ENCODE measurements at regions not wholly inside any gene's neighbourhood (a gene's known extent, or its start where the extent isn't known, plus 50 kb on each side); places are given as distances from the start of the nearest gene placed in this dataset.
"Not testable (repeated sequence)": the region's sequence is repeated elsewhere in the genome, so short reads cannot be mapped to it uniquely, and the experiment has no call there.

DNA sequence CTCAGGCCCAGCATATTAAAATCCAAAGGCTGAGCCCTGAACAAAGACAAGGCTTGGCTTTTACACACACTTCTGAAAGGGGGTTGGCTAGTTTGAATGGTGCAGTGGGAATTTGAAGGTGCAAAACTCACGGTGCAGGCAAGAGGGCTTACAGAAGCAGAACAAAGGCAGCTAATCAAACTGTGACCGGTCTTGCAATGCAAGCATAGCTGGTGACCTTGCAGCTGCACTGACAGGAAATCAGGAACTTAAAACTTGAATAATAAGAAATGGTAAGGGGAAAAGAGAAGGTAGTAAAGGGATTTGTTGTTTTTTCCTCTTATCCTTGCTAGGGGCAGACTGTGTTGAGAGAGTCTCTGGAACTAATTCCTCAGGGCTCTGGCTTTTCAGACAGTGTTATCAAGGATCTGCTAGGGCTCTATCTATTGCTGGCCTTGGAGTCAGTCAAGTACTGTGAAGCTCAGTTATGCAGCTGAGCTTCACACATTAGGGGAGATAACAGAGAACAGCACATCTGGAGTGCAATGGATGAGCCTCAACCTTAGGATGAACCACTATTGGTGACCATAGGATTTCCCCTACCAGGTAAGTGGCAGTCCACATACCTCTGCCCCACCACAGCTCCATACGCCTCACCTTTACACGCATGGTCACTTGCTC is 97.6 kb downstream of the PPIAL4G start:
- DNase-seq, result no peak

GRCh38 chr1:148383966-148384365 is 99.1 kb downstream of the PPIAL4G start:
- DNase-seq, result peak; percentile 36

DNA sequence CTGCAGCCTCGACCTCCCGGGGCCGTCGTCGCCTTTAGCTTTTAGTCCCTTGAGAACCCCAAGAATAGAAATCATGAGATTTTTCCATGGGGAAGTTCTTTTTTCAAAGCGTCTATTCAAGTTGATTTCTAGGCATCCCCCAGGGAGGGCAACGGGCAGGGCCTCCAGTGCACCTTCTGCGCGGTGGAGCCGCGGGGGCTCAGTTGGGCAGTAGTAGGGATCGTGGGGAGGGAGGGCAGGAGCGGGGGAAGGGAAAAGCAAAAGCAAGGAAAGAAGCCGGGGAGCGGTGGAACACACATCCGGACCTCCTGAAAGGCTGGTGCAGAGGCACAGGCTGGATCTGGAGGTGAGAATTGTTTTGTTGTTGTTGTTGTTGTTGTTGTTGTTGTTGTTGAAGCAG is 103.4 kb downstream of the PPIAL4G start:
- no peak for DNase-seq

GRCh38 chr1:148379170-148379500 is 104.0 kb downstream of the PPIAL4G start:
- no peak for DNase-seq

GRCh38 chr1:148377992-148378391 is 105.1 kb downstream of the PPIAL4G start:
- DNase-seq, result not testable (repeated sequence)

GRCh38 chr1:148377045-148377444 is 106.1 kb downstream of the PPIAL4G start:
- DNase-seq, result not testable (repeated sequence)

- DNase-seq, result no peak
Measured at GRCh38 chr1:148374101-148374500, 109.0 kb downstream of the PPIAL4G start.

DNA sequence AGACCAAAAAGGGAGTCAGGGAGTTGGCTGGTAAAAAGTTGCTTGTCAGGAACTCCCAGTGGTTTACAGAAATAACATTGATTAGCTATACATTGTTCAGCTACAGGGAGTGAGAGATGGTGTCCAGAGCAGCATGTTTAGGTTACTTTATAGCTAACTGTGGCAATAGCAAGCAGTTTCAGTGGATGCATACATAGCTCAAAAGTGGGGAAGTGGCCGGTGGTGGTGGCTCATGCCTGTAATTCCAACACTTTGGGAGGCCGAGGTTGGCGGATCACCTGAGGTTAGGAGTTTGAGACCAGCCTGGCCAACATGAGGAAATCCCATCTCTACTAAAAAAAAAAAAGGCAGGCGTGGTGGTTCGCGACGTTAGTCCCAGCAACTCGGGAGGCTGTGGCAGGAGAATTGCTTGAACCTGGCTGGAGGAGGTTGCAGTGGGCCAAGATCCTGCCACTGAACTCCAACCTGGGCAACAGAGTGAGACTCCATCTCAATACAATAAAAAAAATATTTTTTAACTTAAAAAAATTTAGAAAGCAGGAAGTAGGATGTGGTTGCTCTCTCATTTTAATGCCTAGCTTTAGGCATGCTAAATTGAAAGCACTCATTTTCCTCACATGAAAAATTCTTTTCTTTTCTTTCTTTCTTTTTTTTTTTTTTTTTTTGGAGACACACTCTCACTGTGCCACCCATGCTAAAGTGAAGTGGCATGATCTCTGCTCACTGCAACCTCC is 109.7 kb downstream of the PPIAL4G start:
- no peak for DNase-seq

DNA sequence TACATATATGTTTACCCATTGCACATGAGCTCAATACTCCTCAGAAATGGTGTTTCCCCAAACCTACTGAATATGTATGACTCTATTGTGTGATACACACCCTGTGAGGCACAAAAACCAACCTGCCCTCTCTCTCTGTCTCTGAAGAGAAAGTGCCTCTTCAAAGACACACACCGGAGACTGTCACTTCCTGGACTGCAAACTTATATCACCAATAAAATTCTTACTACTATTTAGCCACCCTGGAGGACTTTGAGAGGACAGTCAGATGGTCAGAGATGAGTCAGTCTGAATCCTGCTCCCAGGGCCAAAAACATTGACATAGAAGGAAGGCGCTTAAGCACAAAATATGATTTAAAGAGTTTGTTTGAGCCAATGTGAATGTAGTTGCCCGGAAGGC is 110.4 kb downstream of the PPIAL4G start:
- DNase-seq, result peak; percentile 54

DNA sequence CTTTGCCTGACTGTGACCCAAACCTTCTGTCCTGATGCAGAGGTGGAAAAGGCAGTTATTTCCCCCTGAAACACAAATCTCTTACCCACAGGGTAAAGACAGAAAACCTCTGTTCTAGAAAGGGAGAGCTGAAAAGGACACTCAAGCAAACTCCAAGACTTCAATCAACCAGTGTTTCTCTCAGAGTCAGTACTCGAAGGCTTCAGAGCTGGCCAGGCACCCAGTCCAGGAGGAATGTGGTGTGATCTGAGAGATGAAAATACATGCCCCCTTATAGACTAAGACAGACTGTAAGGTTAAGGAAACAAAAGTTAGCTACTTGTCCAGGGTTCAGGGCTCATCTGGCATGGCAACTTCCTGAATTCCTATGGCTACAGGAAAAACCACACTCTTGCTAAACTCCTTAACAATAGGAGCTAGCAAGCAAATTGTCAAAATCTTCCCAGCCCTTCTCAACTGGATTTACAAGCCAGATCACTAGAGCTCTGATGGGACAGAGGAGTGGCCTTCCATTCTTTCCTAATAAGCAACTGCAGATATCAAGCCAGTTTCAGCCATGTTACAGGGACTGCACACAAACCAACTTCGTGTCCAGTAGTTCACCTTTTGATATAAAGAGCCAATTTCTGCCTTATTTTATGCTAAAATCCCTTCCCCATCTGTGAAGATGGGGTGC is 110.9 kb downstream of the PPIAL4G start:
- peak; percentile 48 for DNase-seq

DNA sequence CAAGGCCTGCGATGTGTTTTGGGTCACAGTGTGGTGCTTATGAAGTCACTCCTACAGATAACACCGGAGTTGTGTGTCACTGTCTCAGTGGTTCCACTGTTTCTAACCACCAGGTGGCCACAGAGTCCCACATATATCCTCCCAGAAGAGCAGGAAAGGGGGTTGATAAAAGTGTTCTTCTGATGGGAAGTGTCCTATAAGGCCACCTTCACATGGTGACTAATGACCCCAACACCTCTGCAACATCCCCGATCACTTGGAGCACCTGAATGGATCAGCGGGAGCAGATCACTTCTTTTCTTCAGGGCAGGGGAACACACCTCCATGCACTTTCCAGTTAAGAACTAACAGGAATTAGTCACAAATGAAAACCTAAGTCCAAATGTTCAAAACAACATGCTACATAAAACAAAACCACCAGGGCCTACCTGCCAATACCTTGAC is 111.5 kb downstream of the PPIAL4G start:
- peak; percentile 66 for DNase-seq

DNA sequence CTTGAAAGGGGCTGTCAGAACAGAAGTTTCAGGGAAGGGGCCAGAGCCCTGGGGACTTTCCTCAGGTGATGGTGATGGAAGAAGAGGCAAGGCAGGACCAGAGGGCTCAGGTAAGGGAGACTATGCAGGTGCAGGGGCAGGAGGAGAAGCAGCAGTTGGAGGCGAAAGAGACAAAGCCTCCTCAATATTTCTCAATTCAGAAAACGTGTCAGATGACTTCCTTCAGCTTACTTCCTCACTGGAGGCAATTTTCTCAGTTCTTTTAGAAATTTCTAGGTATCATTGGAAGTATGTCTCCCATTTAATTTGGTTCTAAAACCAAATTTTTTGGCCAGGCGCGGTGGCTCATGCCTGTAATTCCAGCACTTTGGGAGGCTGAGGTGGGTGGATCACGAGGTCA is 112.4 kb downstream of the PPIAL4G start:
- peak; percentile 46 for DNase-seq

DNA sequence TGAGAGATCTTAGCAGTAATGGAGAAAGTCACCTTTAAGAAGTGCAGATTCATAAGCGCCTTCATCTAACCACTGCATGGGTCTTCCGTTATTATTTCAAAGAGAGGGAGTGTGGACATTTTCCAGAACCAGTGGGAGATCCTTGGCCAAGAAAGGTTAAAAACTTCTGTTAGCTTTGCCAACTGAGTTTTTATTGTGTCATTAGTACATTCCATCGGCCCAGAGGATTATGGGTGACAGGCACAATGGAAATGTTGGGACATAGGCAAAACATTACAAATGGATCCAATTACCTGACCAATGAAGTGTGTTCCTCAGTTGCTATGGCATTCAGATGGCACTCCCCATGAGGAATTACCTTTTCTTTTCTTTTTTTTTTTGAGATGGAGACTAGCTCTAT is 115.5 kb downstream of the PPIAL4G start:
- DNase-seq, result no peak

DNA sequence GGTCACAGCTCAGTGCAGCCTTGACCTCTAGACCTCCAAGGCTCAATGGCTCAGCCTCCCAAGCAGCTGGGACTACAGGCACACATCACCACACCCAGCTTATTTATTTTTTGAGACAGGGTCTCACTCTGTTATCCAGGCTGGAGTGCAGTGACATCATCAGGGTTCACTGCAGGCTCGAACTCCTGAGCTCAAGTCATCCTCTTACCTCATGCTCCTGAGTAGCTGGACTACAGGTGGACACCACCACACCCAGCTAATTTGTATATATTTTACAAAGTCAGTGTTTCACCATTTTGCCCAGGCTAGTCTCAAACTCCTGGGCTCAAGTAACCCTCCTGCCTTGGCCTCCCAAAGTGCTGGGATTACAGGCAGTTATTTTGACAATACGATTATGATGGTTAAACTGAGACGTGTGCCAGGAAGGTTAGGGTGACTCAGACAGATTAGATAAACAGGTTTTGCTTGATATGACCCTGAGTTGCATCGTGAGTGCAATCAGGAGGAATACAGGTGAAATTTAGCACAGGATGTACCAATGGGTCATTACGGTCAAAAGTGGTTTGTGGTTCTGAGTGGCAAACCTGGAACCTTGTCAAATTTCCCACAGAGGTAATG is 116.9 kb downstream of the PPIAL4G start:
- DNase-seq, result not testable (repeated sequence)

DNA sequence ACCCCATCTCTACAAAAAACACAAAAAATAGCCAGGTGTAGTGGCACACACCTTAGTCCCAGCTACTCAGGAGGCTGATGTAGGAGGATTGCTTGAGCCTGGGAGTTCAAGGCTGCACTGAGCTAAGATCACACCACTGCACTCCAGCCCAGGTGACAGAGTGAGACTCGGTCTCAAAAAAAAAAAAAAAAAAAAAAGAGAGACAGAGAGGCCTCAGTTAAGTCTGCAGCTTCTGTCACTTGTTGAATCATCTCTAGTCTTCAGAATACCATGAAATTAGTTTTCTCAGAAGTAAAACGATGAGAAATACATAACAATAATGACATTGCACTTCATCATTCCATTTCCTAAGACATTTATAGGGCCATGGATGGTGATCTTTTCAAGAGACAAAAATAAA is 118.0 kb downstream of the PPIAL4G start:
- DNase-seq, result not testable (repeated sequence)

DNA sequence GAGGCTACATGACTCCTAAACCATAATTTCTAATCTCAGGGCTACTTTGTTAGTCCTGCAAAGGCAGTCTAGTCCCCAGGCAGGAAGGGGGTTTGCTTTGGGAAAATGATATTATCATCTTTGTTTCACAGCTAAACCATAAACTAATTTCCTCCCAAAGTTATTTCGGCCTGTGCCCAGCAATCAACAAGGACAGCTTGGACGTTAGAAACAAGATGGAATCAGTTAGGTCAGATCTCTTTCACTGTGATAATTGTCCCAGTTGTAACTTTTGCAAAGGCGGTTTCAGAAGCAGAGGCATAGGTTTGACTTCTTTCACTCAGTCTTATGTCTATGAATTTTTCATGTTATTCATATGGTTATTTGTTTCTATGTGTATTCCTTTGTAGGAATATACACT is 119.1 kb downstream of the PPIAL4G start:
- not testable (repeated sequence) for DNase-seq

- DNase-seq, result no peak
Measured at GRCh38 chr1:148363439-148363810, 119.7 kb downstream of the PPIAL4G start.

DNA sequence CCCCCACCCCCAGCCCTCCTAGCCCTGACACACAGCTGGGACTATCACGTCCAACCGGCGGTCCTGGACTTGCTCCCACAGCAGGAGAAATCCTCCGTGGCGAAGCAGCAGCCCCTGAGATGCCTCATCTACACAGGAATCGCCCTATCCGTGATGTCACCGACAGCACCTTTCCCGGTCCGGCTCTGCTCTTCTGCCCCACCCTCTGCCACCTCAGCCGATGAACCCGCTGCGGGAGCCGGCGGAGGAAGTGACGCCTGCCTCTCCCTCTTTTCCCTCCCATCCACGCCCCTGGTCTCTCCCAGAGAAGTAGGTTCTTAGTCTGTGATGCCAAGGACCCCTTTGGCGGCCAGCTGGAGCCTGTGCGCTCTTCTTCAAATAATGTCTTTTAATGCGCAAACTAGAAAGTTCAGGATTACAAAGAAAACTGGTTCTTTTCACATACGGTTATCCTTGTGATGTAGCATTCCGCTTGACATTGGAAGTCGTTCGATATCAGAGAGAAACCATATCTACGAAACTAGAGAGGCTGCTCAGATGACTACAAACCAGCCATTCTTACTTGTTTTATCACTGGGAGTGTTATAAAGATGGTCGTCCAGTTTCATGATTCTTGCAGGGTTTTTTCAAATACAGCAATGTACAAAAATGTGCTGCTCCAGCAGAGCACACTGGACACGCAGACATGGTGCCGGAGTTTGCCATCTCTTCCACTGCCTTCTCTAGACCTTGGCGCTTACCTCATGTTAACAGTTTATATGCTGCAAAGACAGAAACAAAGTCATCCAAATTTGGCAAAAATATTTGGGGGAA is 120.3 kb downstream of the PPIAL4G start:
- peak; percentile 81 for DNase-seq

GRCh38 chr1:148362216-148362611 is 120.9 kb downstream of the PPIAL4G start:
- DNase-seq, result peak; percentile 70

DNA sequence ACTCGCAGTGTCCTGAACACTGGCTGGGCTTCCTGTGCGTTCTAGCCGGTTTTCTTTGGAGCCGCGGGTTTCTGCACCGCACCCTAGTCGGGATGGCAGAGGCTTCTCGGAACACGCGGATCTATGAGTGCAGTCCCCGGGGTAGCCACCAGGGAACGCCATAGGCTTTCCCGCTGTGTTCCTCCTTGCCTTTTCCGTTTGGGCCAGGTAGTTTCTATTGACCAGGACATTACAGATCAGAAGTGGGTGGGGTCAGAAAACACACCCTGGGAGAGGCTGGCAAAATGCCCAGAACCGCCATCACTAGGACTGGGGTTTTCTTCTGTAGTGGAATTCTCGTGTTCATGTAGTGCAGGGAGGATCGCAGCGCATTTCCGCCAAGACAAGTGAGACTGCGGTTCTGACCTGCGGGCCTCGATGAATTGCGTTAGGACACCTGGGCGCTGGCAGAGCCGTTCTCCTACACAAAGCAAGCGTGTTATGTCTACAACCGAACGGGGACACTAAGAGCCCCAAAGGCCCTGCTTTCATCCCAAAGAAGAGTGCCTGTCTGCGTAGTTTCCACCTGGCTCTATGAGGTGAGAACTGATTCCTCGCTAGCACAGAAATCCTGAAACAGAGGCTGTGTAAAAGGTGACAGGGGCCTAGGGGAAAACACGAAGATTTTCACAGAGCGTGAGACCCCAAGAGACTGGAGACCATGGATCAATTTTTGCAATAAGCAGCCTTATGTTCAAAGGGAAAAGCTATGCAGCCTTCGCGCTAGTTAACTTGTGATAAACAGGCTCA is 121.5 kb downstream of the PPIAL4G start:
- DNase-seq, result peak; percentile 76

GRCh38 chr1:148357037-148357436 is 126.1 kb downstream of the PPIAL4G start:
- DNase-seq, result no peak

DNA sequence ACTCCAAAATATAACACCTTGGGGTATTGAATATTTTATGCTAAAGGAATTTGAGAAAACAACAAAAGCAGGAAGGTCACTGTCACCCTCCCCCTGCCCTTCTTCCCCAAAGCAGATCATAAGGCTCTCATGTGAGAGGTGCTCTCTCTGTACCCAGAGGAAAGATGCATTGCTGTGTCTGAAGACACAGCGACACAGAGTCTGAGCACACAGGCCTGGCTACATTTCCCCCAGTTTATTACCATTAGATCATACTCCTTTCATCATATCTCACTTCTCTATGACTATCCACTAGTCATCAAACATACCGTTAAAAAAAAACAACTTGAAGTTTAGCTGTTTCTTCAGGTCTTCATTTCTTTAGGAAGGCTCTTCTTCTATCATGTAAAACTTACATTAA is 127.1 kb downstream of the PPIAL4G start:
- DNase-seq, result no peak
